Keratinocyte (primary cell): ENCODE measurements at regions not wholly inside any gene's neighbourhood (a gene's known extent, or its start where the extent isn't known, plus 50 kb on each side); places are given as distances from the start of the nearest gene placed in this dataset.

Source experiments
- DNase-seq: peaks from one replicate; pipeline ENCODE4 v3.0.0-alpha.2; 2011; ENCODE audit warnings: low read depth, missing footprints, low spot score
- FAIRE-seq: peaks from 2 replicates; lab custom pipeline; 2011; peaks lifted over from hg19 to GRCh38; lab: Jason Lieb, UNC
- H2AFZ ChIP-seq: 2 replicates; pipeline ENCODE4 v1.6.0; 2012; ENCODE audit warnings: low read length, control low read depth, inconsistent platforms; ENCODE audit not compliant: control insufficient read depth
- H3K27ac ChIP-seq: 2 replicates; pipeline ENCODE4 v1.5.1; 2011; ENCODE audit warnings: low read length; ENCODE audit not compliant: control insufficient read depth, insufficient read depth
- H3K27me3 ChIP-seq: 3 replicates; pipeline ENCODE4 v1.6.0; 2011; ENCODE audit warnings: low read length; ENCODE audit not compliant: control insufficient read depth, insufficient read depth; ENCODE audit errors: extremely low read depth
- H3K36me3 ChIP-seq, 2 experiments: 2 replicates in 1 of 2; 3 replicates in 1 of 2; pipeline ENCODE4 v1.5.1; 2011; ENCODE audit warnings: low read length in 2 of 2, mild to moderate bottlenecking in 1 of 2; ENCODE audit not compliant: control insufficient read depth in 2 of 2, insufficient read depth in 2 of 2; ENCODE audit errors: extremely low read depth in 1 of 2
- H3K4me1 ChIP-seq: 3 replicates; pipeline ENCODE4 v1.5.1; 2011; ENCODE audit warnings: low read length; ENCODE audit not compliant: control insufficient read depth, insufficient read depth; ENCODE audit errors: extremely low read depth
- H3K4me2 ChIP-seq: 3 replicates; pipeline ENCODE4 v1.6.0; 2011; ENCODE audit warnings: low read depth, low read length; ENCODE audit not compliant: control insufficient read depth, insufficient read depth; ENCODE audit errors: extremely low read depth
- H3K4me3 ChIP-seq, 3 experiments: fragments of 200-600 bp in 1 of 3; sonication (generic) in 1 of 3; 2 replicates in 2 of 3; 3 replicates in 1 of 3; pipeline ENCODE4 v1.5.1; 2011 to 2016; ENCODE audit warnings: low read length in 3 of 3, mild to moderate bottlenecking in 3 of 3, control low read depth in 2 of 3, inconsistent platforms in 1 of 3, low read depth in 1 of 3, mixed read lengths in 1 of 3, mixed run types in 1 of 3, moderate library complexity in 1 of 3; ENCODE audit not compliant: control insufficient read depth in 2 of 3, insufficient read depth in 2 of 3; ENCODE audit errors: extremely low read depth in 1 of 3
- H3K79me2 ChIP-seq: 2 replicates; pipeline ENCODE4 v1.6.0; 2012; ENCODE audit warnings: low read length; ENCODE audit not compliant: control insufficient read depth, insufficient read depth
- H3K9ac ChIP-seq: 3 replicates; pipeline ENCODE4 v1.6.0; 2011; ENCODE audit warnings: low read length; ENCODE audit not compliant: control insufficient read depth, insufficient read depth; ENCODE audit errors: extremely low read depth
- H3K9me1 ChIP-seq: 3 replicates; pipeline ENCODE4 v1.6.0; 2011; ENCODE audit warnings: low read length; ENCODE audit not compliant: control insufficient read depth, insufficient read depth; ENCODE audit errors: extremely low read depth
- H3K9me3 ChIP-seq: 2 replicates; pipeline ENCODE4 v1.5.1; 2012; ENCODE audit warnings: low read depth, low read length; ENCODE audit not compliant: control insufficient read depth
- H4K20me1 ChIP-seq: 3 replicates; pipeline ENCODE4 v1.6.0; 2011; ENCODE audit warnings: low read length; ENCODE audit not compliant: control insufficient read depth, insufficient read depth; ENCODE audit errors: extremely low read depth
- EZH2 ChIP-seq: IDR thresholded peaks from one replicate; pipeline ENCODE4 v1.6.1; 2012; ENCODE audit warnings: inconsistent platforms, mild to moderate bottlenecking, low read length, moderate library complexity
- dilution Hi-C: fragments of 300-500 bp; cut with MboI; formaldehyde crosslinking; loops from one replicate; pipeline ENCODE4 v1.7.0; 2020; ENCODE audit warnings: low sequenced_read_pairs; ENCODE audit not compliant: extremely low pct_ligation_motif_present
- TF ChIP-seq, protein P1 (sequence below), 3 experiments: IDR thresholded peaks in 1 of 3; conservative IDR thresholded peaks in 1 of 3; optimal IDR thresholded peaks in 1 of 3; 2 replicates in 2 of 3; 3 replicates in 1 of 3; pipeline versions ENCODE3 to v1.5.1; 2011; ENCODE audit warnings: low read length in 3 of 3, mild to moderate bottlenecking in 3 of 3, moderate library complexity in 2 of 3, control low read depth in 1 of 3, inconsistent platforms in 1 of 3; ENCODE audit not compliant: insufficient read depth in 2 of 3; ENCODE audit errors: extremely low read depth in 1 of 3

- H3K27me3 ChIP-seq: no peaks in the 10 kb centered on the region
- H3K9me1 ChIP-seq: no peaks in the 10 kb centered on the region
- H3K4me3 ChIP-seq: no peak overlapping the region
- H3K9me3 ChIP-seq: no peaks in the 10 kb centered on the region
- TF ChIP-seq, protein P1, sequence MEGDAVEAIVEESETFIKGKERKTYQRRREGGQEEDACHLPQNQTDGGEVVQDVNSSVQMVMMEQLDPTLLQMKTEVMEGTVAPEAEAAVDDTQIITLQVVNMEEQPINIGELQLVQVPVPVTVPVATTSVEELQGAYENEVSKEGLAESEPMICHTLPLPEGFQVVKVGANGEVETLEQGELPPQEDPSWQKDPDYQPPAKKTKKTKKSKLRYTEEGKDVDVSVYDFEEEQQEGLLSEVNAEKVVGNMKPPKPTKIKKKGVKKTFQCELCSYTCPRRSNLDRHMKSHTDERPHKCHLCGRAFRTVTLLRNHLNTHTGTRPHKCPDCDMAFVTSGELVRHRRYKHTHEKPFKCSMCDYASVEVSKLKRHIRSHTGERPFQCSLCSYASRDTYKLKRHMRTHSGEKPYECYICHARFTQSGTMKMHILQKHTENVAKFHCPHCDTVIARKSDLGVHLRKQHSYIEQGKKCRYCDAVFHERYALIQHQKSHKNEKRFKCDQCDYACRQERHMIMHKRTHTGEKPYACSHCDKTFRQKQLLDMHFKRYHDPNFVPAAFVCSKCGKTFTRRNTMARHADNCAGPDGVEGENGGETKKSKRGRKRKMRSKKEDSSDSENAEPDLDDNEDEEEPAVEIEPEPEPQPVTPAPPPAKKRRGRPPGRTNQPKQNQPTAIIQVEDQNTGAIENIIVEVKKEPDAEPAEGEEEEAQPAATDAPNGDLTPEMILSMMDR (optimal IDR thresholded peaks at IDR 0.05 in 1 of 3, IDR thresholded peaks at IDR 0.05 in 1 of 3, conservative IDR thresholded peaks at IDR 0.05 in 1 of 3; ENCODE audit: extremely low read depth in 1 of 3, insufficient read depth in 2 of 3, low read length in 3 of 3): no peak
- H3K4me1 ChIP-seq: no peaks in the 10 kb centered on the region
- H3K79me2 ChIP-seq: no peaks in the 10 kb centered on the region
- H2AFZ ChIP-seq: no peak overlapping the region
- no peaks in the 10 kb centered on the region for H4K20me1 ChIP-seq
- no peak overlapping the region for H3K9ac ChIP-seq
- no peak overlapping the region for H3K27ac ChIP-seq
- DNase-seq: no peak
- H3K36me3 ChIP-seq: no peaks in the 10 kb centered on the region
- no peak for FAIRE-seq
- H3K4me2 ChIP-seq: no peak overlapping the region
- dilution Hi-C loops: no loop called here
Measured at GRCh38 chr1:18535391-18536210, 54.9 kb downstream of the KLHDC7A start.

DNA sequence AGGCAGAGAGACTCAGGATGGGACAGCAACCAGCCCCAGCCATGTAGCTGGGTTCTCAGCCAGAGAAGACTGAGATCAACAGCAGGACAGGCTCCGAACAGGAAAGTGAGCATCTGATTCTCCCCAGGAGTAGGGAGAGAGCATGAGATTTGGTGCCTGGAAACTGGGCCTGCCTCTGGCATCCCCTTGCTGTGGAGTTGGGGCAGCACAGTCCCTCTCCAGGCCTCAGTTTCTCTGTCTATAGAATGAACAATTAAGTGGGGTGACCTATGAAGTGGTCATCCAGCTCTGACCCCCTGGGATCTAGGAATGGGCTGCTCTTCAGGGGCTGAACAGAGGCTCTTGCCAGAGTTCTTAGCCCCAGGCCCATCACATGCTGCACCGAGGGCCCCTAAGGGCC, 55.6 kb downstream of the KLHDC7A start:
- Histone ChIP-seq H3K36me3 (no peaks in the 10 kb centered on the region), H3K79me2 (no peaks in the 10 kb centered on the region), H3K9me1 (no peaks in the 10 kb centered on the region), H2AFZ (no peak overlapping the region), H3K27me3 (peaks cover 4% of the 10 kb centered on the region), H3K4me2 (no peak overlapping the region), H4K20me1 (no peaks in the 10 kb centered on the region), H3K4me3 (no peak overlapping the region), H3K27ac (no peak overlapping the region), H3K4me1 (no peaks in the 10 kb centered on the region), H3K9ac (no peak overlapping the region), H3K9me3 (no peaks in the 10 kb centered on the region)
- no peak for FAIRE-seq
- no peak for DNase-seq
- TF ChIP-seq, protein P1 (optimal IDR thresholded peaks at IDR 0.05 in 1 of 3, IDR thresholded peaks at IDR 0.05 in 1 of 3, conservative IDR thresholded peaks at IDR 0.05 in 1 of 3; ENCODE audit: extremely low read depth in 1 of 3, insufficient read depth in 2 of 3, low read length in 3 of 3): no peak
- TF ChIP-seq EZH2: no peak
- dilution Hi-C loops: no loop called here
